GM18519 (cell line): ENCODE measurements at regions not wholly inside any gene's neighbourhood (a gene's known extent, or its start where the extent isn't known, plus 50 kb on each side); places are given as distances from the start of the nearest gene placed in this dataset.
"Not testable (repeated sequence)": the region's sequence is repeated elsewhere in the genome, so short reads cannot be mapped to it uniquely, and the experiment has no call there.

Experiments used
- ATAC-seq: cut with Tn5 transposase; IDR thresholded peaks from one replicate; pipeline ENCODE4 v1.9.1; 2021; ENCODE audit warnings: mild to moderate bottlenecking, moderate library complexity; ENCODE audit not compliant: unreplicated experiment, low FRiP score

- no peak for ATAC-seq
These were observed 56.4 kb downstream of the FOXF2 start for GRCh38 chr6:1445650-1446330.

- no peak for ATAC-seq
These were observed 60.5 kb downstream of the FOXF2 start for GRCh38 chr6:1449896-1450295.

GRCh38 chr6:1453024-1453423, 63.6 kb downstream of the FOXF2 start:
- ATAC-seq, result no peak

DNA sequence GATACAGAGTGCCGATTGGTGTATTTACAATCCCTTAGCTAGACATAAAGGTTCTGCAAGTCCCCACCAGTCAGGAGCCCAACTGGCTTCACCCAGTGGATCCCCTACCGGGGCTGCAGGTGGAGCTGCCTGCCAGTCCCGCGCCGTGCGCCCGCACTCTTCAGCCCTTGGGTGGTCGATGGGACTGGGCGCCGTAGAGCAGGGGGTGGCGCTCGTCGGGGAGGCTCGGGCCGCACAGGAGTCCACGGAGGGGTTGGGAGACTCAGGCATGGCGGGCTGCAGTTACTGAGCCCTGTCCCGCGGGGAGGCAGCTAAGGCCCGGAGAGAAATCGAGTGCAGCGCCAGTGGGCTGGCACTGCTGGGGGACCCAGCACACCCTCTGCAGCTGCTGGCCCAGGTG, 67.4 kb downstream of the FOXF2 start:
- not testable (repeated sequence) for ATAC-seq

DNA sequence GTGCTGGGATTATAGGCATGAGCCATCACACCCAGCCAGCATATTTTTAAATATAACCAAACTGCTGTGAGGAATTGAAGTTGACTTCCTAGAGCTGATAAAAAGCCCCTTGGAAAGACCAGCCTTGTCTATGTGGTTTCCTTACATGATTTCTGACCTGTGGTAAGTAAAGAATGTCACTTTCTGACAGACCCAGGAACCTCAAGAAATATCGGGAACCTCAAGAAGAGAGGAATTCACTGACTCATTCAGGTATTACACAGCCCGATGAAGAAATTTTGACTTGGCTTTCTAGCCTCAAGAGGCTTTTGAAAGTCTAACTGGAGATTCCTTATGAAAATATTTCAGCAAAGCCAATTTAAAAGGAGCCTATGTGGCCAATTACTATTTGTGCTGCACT, 71.8 kb downstream of the FOXF2 start:
- no peak for ATAC-seq

- ATAC-seq, result no peak
These were observed 72.4 kb downstream of the FOXF2 start for GRCh38 chr6:1461736-1462135.

- ATAC-seq, result no peak
These were observed 73.9 kb downstream of the FOXF2 start for GRCh38 chr6:1463275-1463674.

DNA sequence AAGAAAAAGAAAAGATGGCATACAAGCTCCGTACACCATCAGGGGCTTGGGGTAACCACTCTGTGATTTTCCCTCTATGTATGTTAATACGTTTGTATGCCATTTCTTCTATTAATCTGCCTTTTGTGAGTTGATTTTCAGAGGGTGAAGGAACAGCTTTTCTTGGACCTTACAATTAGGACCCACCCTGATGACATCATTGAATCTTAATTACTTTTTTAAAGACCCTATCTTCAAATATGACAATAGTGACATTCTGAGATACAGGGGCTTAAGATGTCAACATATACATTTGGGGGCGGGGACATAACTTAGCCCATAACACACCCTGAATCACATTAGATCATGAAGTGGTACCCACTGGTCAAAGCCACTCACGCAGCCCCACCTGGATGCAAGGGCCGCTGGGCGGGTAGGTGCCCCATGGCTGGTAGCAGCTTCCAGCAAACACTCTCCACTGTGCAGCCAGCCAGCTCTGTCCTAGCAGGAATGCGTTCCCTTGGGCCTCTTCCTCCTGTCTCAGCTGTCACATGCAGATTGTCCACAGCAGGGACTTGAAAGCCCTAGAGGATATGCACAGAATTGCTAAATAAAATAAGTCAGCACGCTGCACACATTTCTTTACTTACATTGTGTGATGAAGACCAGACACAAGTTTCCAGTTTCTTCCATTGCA, 74.5 kb downstream of the FOXF2 start:
- ATAC-seq, result no peak

- no peak for ATAC-seq
These were observed 75.5 kb downstream of the FOXF2 start for GRCh38 chr6:1464781-1465370.

DNA sequence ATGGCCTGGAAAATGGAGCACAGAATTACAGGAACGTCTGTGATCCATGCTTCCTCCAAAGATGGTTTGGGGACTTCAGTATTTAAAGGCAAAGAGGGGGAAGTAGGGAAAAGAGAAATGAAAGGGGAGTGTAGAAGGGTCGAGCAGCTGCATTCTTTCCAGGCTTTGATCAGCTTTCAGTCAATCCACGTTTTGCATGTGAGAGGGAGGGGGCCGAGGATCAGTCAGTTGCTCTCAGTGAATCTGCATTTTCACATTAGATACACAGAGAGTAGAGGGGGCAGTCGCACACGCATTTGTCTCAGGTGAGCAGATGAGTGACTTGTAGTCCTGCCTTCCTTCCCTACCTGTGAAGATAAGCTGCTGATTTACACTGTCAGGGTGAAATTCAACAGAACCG, 78.8 kb downstream of the FOXF2 start:
- no peak for ATAC-seq

DNA sequence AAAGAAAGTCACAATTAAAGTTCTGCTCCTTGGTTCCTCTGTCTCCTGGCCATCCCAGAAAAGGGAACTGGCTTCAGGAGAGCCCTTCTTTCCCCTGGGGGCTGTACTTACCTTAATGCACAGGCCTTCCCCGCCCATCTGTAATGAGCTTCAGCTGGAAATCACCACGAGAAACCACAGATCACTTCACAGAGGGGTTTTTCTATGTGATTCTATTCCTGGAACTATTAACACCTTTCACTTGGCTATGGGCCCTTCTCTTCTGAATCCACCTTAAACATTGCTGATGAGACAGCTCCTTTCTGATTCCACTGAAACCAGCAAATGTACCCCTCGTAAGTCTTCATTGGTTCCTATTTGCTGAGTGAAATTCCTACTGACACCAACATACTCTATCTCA, 80.7 kb downstream of the FOXF2 start:
- no peak for ATAC-seq

DNA sequence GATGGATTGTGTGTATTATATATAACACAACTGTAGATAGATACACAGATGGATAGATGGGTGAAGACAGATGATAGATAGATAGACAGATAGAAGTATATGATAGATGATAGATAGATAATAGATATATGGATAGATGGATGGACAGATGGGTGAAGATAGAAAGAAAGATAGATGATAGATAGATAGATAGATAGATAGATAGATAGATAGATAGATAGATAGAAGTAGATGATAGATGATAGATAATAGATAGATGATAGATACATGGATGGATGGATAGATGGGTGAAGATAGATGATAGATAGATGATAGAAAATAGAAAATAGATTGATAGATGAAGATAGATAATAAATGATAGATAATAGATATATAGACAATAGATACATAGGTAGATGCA, 83.3 kb downstream of the FOXF2 start:
- ATAC-seq, result no peak

- no peak for ATAC-seq
These were observed 83.8 kb downstream of the FOXF2 start for GRCh38 chr6:1473166-1473565.

- no peak for ATAC-seq
These were observed 84.2 kb downstream of the FOXF2 start for GRCh38 chr6:1473598-1473997.

DNA sequence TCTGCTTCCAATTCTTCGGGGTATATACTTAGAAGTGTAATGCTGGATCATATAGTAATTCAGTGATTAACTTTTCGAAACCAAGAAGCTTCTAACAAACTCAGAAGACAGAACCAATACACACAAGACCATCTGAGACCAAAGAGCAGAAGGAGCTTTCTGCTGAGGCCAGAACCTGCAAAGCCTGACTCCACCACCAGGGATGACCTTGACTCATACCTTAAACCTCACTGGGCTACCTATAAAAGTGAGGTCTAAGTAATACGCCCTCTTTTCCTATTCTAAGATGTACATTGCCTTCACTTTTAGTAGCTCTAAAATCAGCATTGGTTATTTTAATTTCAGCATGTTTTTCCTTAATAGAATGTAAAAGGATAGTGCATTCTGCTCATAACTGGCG, 84.8 kb downstream of the FOXF2 start:
- no peak for ATAC-seq

- ATAC-seq, result no peak
These were observed 85.8 kb downstream of the FOXF2 start for GRCh38 chr6:1475174-1475573.

DNA sequence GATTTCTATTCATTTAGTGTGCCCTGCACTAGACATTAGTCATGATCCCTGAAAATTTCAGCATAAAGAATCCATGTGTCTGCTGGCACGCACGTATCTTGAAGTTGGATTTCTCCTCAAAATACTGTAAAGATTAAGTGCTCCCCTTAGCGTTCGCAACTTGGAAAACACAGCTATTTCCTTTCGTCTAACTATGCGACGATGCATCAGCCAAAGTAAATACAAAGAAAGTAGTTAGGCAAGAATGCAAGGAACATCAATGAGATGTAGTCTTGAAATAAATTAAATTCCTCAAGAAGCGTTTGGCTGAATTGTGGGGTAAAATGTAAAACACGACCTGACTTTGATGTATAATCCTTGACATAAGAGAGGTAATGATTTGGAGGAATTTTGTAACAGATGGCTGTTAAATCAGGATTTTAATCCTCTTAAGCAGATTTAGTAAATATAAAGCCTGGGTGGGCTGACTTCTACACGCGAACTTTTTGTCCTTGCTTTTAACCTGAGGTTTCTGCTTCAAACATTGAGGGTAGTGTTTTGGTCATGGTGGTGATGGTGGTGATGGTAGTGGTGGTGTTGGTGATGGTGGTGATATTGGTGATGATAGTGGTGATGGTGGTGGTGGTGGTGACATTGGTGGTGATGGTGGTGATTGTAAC, 88.2 kb downstream of the FOXF2 start:
- no peak for ATAC-seq

GRCh38 chr6:1478163-1478826, 88.9 kb downstream of the FOXF2 start:
- not testable (repeated sequence) for ATAC-seq

GRCh38 chr6:1479095-1479494, 89.7 kb downstream of the FOXF2 start:
- ATAC-seq, result no peak

- no peak for ATAC-seq
These were observed 90.3 kb downstream of the FOXF2 start for GRCh38 chr6:1479601-1480221.

DNA sequence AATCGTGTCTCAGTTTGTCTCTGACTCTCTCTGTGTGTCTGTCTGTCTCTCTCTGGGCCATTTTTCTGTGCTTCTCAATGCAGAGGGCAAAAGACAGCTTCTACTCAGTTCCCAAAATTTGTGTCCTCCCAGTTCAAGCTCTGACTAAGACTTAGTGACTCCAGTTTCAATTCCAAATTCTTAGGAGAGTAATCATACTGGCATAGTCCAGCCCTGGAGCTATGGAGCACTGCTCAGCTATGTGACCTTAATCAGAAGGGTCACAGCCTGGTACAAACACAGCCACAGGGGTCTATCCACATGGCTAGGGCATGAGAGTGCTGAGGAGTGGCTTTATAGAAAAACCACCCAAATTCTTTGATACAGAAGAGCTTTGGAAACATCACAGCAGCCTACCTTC, 91.9 kb downstream of the FOXF2 start:
- no peak for ATAC-seq
